ENCODE measurements at regions not wholly inside any gene's neighbourhood (a gene's known extent, or its start where the extent isn't known, plus 50 kb on each side); places are given as distances from the start of the nearest gene placed in this dataset.

GRCh38 chr3:109939817-109940216 lies 602.5 kb upstream of the DPPA4 start:
- DNase-seq (no peak), ATAC-seq (ENCODE audit: low FRiP score in 2 of 2) (no peak)
- 34 to 41% methylated on average over 1 of the region's 1 CpG for WGBS, 2 donors
- Histone ChIP-seq H3K36me3 (no peaks in the 10 kb centered on the region), H3K9me3 (no peaks in the 10 kb centered on the region), H3K4me3 (no peak overlapping the region), H3K27ac (no peak overlapping the region), H3K4me1 (no peaks in the 10 kb centered on the region), H3K27me3 (no peaks in the 10 kb centered on the region)
- TF ChIP-seq POLR2A (IDR thresholded peaks at IDR 0.05), result no peak
- TF ChIP-seq POLR2AphosphoS5 (IDR thresholded peaks at IDR 0.05), result no peak
- TF ChIP-seq, protein P1, sequence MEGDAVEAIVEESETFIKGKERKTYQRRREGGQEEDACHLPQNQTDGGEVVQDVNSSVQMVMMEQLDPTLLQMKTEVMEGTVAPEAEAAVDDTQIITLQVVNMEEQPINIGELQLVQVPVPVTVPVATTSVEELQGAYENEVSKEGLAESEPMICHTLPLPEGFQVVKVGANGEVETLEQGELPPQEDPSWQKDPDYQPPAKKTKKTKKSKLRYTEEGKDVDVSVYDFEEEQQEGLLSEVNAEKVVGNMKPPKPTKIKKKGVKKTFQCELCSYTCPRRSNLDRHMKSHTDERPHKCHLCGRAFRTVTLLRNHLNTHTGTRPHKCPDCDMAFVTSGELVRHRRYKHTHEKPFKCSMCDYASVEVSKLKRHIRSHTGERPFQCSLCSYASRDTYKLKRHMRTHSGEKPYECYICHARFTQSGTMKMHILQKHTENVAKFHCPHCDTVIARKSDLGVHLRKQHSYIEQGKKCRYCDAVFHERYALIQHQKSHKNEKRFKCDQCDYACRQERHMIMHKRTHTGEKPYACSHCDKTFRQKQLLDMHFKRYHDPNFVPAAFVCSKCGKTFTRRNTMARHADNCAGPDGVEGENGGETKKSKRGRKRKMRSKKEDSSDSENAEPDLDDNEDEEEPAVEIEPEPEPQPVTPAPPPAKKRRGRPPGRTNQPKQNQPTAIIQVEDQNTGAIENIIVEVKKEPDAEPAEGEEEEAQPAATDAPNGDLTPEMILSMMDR (IDR thresholded peaks at IDR 0.05), result no peak
- no peak for TF ChIP-seq EP300 (IDR thresholded peaks at IDR 0.05)

DNA sequence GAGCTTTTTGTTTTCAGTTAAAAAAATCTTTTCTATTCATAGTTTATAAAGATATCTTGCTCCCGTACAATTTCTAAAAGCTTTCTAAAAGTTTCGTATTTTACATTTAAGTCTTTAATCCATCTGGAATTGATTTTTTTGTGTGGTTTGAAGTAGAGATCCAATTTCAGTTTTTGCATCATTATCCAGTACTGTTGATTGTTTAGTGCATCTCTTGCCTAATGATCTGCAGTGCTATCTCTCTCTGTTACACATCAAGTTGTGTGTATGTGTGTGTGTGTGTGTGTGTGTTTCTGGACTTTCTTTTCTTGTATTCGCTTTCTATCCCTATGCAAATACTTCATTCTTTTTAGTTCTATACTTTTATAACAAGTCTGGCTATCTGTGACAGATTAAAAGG lies 605.8 kb upstream of the DPPA4 start:
- no peak overlapping the region for H3K27ac ChIP-seq
- no peak for ATAC-seq (ENCODE audit: low FRiP score in 2 of 2)
- DNase-seq, result no peak
- no peaks in the 10 kb centered on the region for H3K9me3 ChIP-seq
- H3K36me3 ChIP-seq, result no peaks in the 10 kb centered on the region
- H3K4me3 ChIP-seq, result no peak overlapping the region
- TF ChIP-seq EP300 (IDR thresholded peaks at IDR 0.05), result no peak
- TF ChIP-seq POLR2A (IDR thresholded peaks at IDR 0.05), result no peak
- TF ChIP-seq, protein P1 (IDR thresholded peaks at IDR 0.05), result no peak
- no peak for TF ChIP-seq POLR2AphosphoS5 (IDR thresholded peaks at IDR 0.05)
- no peaks in the 10 kb centered on the region for H3K27me3 ChIP-seq
- 83% methylated on average over 3 of the region's 3 CpGs for WGBS, 2 donors
- no peaks in the 10 kb centered on the region for H3K4me1 ChIP-seq

DNA sequence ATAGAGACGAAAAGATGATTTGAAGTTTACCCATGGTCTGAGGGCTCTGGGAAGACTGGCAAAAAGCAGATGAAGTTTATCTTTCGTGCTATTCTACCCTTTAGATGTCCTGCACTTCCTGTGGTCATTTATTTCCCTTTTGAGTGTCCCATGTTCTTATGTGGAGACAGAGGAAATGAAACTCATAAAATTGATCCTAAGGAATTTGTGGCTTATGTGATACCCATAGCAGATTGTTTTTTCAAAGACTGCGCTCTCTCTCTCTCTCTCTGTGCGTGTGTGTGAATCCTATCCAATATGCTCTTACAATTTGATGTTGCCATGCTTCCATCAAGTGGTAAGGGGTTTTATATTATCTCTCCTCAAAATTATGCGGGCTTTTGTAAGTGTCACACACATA lies 607.5 kb upstream of the DPPA4 start:
- WGBS, 2 donors, result 59 to 71% methylated on average over 5 of the region's 5 CpGs
- H3K4me1 ChIP-seq, result no peaks in the 10 kb centered on the region
- H3K4me3 ChIP-seq, result no peak overlapping the region
- TF ChIP-seq, protein P1 (IDR thresholded peaks at IDR 0.05), result no peak
- H3K27me3 ChIP-seq, result no peaks in the 10 kb centered on the region
- ATAC-seq (ENCODE audit: low FRiP score in 2 of 2) (no peak), DNase-seq (no peak)
- no peaks in the 10 kb centered on the region for H3K36me3 ChIP-seq
- H3K9me3 ChIP-seq, result no peaks in the 10 kb centered on the region
- H3K27ac ChIP-seq, result no peak overlapping the region

GRCh38 chr3:109952924-109953323 lies 615.6 kb upstream of the DPPA4 start:
- 83 to 87% methylated on average over 2 of the region's 2 CpGs for WGBS, 2 donors
- no peak for DNase-seq
- Histone ChIP-seq H3K4me1 (no peaks in the 10 kb centered on the region), H3K27ac (no peak overlapping the region), H3K9me3 (no peaks in the 10 kb centered on the region), H3K36me3 (no peaks in the 10 kb centered on the region), H3K4me3 (no peak overlapping the region), H3K27me3 (no peaks in the 10 kb centered on the region)
- no peak for ATAC-seq (ENCODE audit: low FRiP score in 2 of 2)
- no peak for TF ChIP-seq POLR2A (IDR thresholded peaks at IDR 0.05)
- TF ChIP-seq EP300 (IDR thresholded peaks at IDR 0.05), result no peak
- no peak for TF ChIP-seq POLR2AphosphoS5 (IDR thresholded peaks at IDR 0.05)
- TF ChIP-seq, protein P1 (IDR thresholded peaks at IDR 0.05), result no peak

DNA sequence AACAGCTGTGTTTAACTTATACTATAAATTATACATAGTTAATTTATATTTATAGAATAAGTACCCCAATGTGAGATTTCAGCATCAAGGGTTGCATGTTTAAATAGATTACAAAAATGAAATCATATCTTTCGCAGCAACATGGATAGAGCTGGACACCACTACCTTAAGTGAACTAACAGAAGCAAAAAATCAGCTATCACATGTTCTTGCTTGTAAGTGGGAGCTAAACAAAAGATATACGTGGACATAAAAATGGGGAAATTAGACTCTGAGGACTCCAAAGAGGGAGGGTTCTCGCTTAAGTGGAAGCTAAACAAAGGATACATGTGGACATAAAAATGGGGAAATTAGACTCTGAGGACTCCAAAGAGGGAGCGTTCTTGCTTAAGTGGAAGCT lies 626.5 kb upstream of the DPPA4 start:
- no peaks in the 10 kb centered on the region for H3K36me3 ChIP-seq
- H3K27me3 ChIP-seq, result no peaks in the 10 kb centered on the region
- TF ChIP-seq POLR2AphosphoS5 (IDR thresholded peaks at IDR 0.05) (no peak), EP300 (IDR thresholded peaks at IDR 0.05) (no peak)
- TF ChIP-seq, protein P1 (IDR thresholded peaks at IDR 0.05), result no peak
- H3K4me3 ChIP-seq, result no peak overlapping the region
- no peaks in the 10 kb centered on the region for H3K9me3 ChIP-seq
- no peak overlapping the region for H3K27ac ChIP-seq
- H3K4me1 ChIP-seq, result no peaks in the 10 kb centered on the region
- no peak for DNase-seq
- ATAC-seq (ENCODE audit: low FRiP score in 2 of 2), result no peak
- 39 to 40% methylated on average over 4 of the region's 4 CpGs for WGBS, 2 donors
